HEK293 (cell line): ENCODE measurements at regions not wholly inside any gene's neighbourhood (a gene's known extent, or its start where the extent isn't known, plus 50 kb on each side); places are given as distances from the start of the nearest gene placed in this dataset.

Experiments used
- CTCF ChIA-PET: fragments of 350-600 bp; formaldehyde crosslinking; extraction: SDS; loops from one replicate; lab custom pipeline; 2021; ENCODE audit warnings: antibody characterized with exemption; lab: Yijun Ruan, JAX
- POLR2A ChIA-PET: fragments of 300-600 bp; formaldehyde crosslinking; extraction: SDS; loops from one replicate; lab custom pipeline; 2020; ENCODE audit warnings: antibody characterized with exemption, inconsistent platforms; lab: Yijun Ruan, JAX
- H3K27ac ChIP-seq: fragments of 200-500 bp; sonication (Bioruptor generic); 2 replicates; pipeline ENCODE4 v1.5.1; 2014; ENCODE audit warnings: low read depth, low read length, control low read depth, inconsistent platforms; ENCODE audit errors: extremely low read depth
- H3K36me3 ChIP-seq, 2 experiments: fragments of 200-500 bp in 1 of 2; sonication (Bioruptor generic) in 1 of 2; 1 replicate in 1 of 2; 2 replicates in 1 of 2; pipeline ENCODE4 v1.5.1; 2014 to 2017; ENCODE audit warnings: inconsistent platforms in 2 of 2, low read length in 2 of 2; ENCODE audit not compliant: control insufficient read depth in 2 of 2, insufficient read depth in 1 of 2
- H3K4me1 ChIP-seq: fragments of 200-500 bp; sonication (Bioruptor generic); 2 replicates; pipeline ENCODE4 v1.5.1; 2014; ENCODE audit warnings: mild to moderate bottlenecking, low read length, inconsistent platforms; ENCODE audit not compliant: control insufficient read depth, insufficient read depth
- H3K4me3 ChIP-seq: 2 replicates; pipeline ENCODE4 v1.5.1; 2011; ENCODE audit warnings: low read depth, mild to moderate bottlenecking, control low read depth, low read length, moderate library complexity
- H3K9me3 ChIP-seq: fragments of 200-500 bp; sonication (Bioruptor generic); 2 replicates; pipeline ENCODE4 v1.5.1; 2014; ENCODE audit warnings: low read depth, low read length, inconsistent platforms; ENCODE audit not compliant: control insufficient read depth, insufficient read depth
- GFI1B ChIP-seq: fragments of 450-650 bp; formaldehyde crosslinking; IDR thresholded peaks from 2 replicates; pipeline ENCODE4 v1.5.1; 2016; ENCODE audit warnings: missing biosample characterization, missing genetic modification characterization
- HOXA7 ChIP-seq: sonication (generic); formaldehyde crosslinking; IDR thresholded peaks from 2 replicates; pipeline ENCODE4 v1.8.1; 2022; ENCODE audit warnings: missing genetic modification reagents, borderline replicate concordance
- KLF8 ChIP-seq: fragments of 450-650 bp; formaldehyde crosslinking; IDR thresholded peaks from 2 replicates; pipeline ENCODE4 v1.5.1; 2016; ENCODE audit warnings: missing biosample characterization, missing genetic modification characterization
- OVOL3 ChIP-seq: fragments of 450-650 bp; formaldehyde crosslinking; IDR thresholded peaks from 2 replicates; pipeline ENCODE4 v1.5.1; 2016; ENCODE audit warnings: missing biosample characterization, missing genetic modification characterization
- PRDM1 ChIP-seq: fragments of 450-650 bp; formaldehyde crosslinking; IDR thresholded peaks from 2 replicates; pipeline ENCODE4; 2016; ENCODE audit warnings: missing biosample characterization, missing genetic modification characterization
- PRDM4 ChIP-seq: fragments of 450-650 bp; formaldehyde crosslinking; IDR thresholded peaks from 2 replicates; pipeline ENCODE4 v1.5.1; 2017; ENCODE audit warnings: missing biosample characterization, missing genetic modification characterization
- PRDM6 ChIP-seq: fragments of 450-650 bp; formaldehyde crosslinking; IDR thresholded peaks from 2 replicates; pipeline ENCODE4 v1.5.1; 2017; ENCODE audit warnings: missing biosample characterization, missing genetic modification characterization
- WT1 ChIP-seq: fragments of 450-650 bp; formaldehyde crosslinking; IDR thresholded peaks from 2 replicates; pipeline ENCODE4 v1.5.1; 2016; ENCODE audit warnings: missing biosample characterization, missing genetic modification characterization
- YY1 ChIP-seq: fragments of 450-650 bp; formaldehyde crosslinking; IDR thresholded peaks from 2 replicates; pipeline ENCODE4 v1.5.1; 2018; ENCODE audit warnings: missing biosample characterization, missing genetic modification characterization
- ZFP69B ChIP-seq: fragments of 450-650 bp; formaldehyde crosslinking; IDR thresholded peaks from 2 replicates; pipeline ENCODE4 v1.5.1; 2016; ENCODE audit warnings: missing biosample characterization, missing genetic modification characterization
- ZNF140 ChIP-seq: fragments of 450-650 bp; formaldehyde crosslinking; IDR thresholded peaks from 2 replicates; pipeline ENCODE4 v1.5.1; 2016; ENCODE audit warnings: missing biosample characterization, missing genetic modification characterization
- ZNF174 ChIP-seq: fragments of 450-650 bp; formaldehyde crosslinking; IDR thresholded peaks from 2 replicates; pipeline ENCODE4 v1.5.0; 2017; ENCODE audit warnings: missing biosample characterization, mild to moderate bottlenecking, missing genetic modification characterization
- ZNF26 ChIP-seq: fragments of 450-650 bp; formaldehyde crosslinking; IDR thresholded peaks from 2 replicates; pipeline ENCODE4 v1.5.1; 2016; ENCODE audit warnings: missing biosample characterization, missing genetic modification characterization
- ZNF292 ChIP-seq: fragments of 450-650 bp; formaldehyde crosslinking; IDR thresholded peaks from 2 replicates; pipeline ENCODE4 v1.5.1; 2016; ENCODE audit warnings: low read depth, missing biosample characterization, missing genetic modification characterization, borderline replicate concordance
- ZNF324 ChIP-seq: fragments of 450-650 bp; formaldehyde crosslinking; IDR thresholded peaks from 2 replicates; pipeline ENCODE4 v1.5.1; 2016; ENCODE audit warnings: missing biosample characterization, missing genetic modification characterization
- ZNF341 ChIP-seq: fragments of 450-650 bp; formaldehyde crosslinking; IDR thresholded peaks from 2 replicates; pipeline ENCODE4; 2016; ENCODE audit warnings: low read depth, missing biosample characterization, missing genetic modification characterization
- ZNF366 ChIP-seq: fragments of 450-650 bp; formaldehyde crosslinking; conservative IDR thresholded peaks from 2 replicates; pipeline ENCODE4 v1.5.1; 2016; ENCODE audit warnings: missing biosample characterization, missing genetic modification characterization
- ZNF37A ChIP-seq: fragments of 450-650 bp; IDR thresholded peaks from 2 replicates; pipeline ENCODE4 v1.5.1; 2018; ENCODE audit warnings: missing biosample characterization, missing genetic modification characterization
- ZNF398 ChIP-seq: fragments of 450-650 bp; formaldehyde crosslinking; IDR thresholded peaks from 2 replicates; pipeline ENCODE4 v1.5.1; 2017; ENCODE audit warnings: missing biosample characterization, missing genetic modification characterization
- ZNF544 ChIP-seq: fragments of 450-650 bp; formaldehyde crosslinking; IDR thresholded peaks from 2 replicates; pipeline ENCODE4 v1.5.0; 2017; ENCODE audit warnings: missing biosample characterization, missing genetic modification characterization
- ZNF555 ChIP-seq: fragments of 450-650 bp; formaldehyde crosslinking; conservative IDR thresholded peaks from 2 replicates; pipeline ENCODE4 v1.5.1; 2017; ENCODE audit warnings: missing biosample characterization, mild to moderate bottlenecking, missing genetic modification characterization, inconsistent platforms
- ZNF600 ChIP-seq: fragments of 450-650 bp; formaldehyde crosslinking; IDR thresholded peaks from 2 replicates; pipeline ENCODE4 v1.5.1; 2016; ENCODE audit warnings: missing biosample characterization, missing genetic modification characterization
- ZNF658 ChIP-seq: fragments of 450-650 bp; formaldehyde crosslinking; IDR thresholded peaks from 2 replicates; pipeline ENCODE4; 2016; ENCODE audit warnings: missing biosample characterization, missing genetic modification characterization
- ZNF660 ChIP-seq: fragments of 450-650 bp; IDR thresholded peaks from 2 replicates; pipeline ENCODE4 v1.5.1; 2018; ENCODE audit warnings: missing biosample characterization, mild to moderate bottlenecking, missing genetic modification characterization
- ZNF677 ChIP-seq: fragments of 450-650 bp; IDR thresholded peaks from 2 replicates; pipeline ENCODE4 v1.5.0; 2018; ENCODE audit warnings: missing biosample characterization, mild to moderate bottlenecking, missing genetic modification characterization, moderate library complexity
- ZNF707 ChIP-seq: fragments of 450-650 bp; formaldehyde crosslinking; IDR thresholded peaks from 2 replicates; pipeline ENCODE4 v1.5.1; 2016; ENCODE audit warnings: missing biosample characterization, missing genetic modification characterization
- ZNF768 ChIP-seq: fragments of 450-650 bp; formaldehyde crosslinking; IDR thresholded peaks from 2 replicates; pipeline ENCODE4 v1.5.1; 2018; ENCODE audit warnings: missing biosample characterization, mild to moderate bottlenecking, missing genetic modification characterization
- ZNF837 ChIP-seq: fragments of 450-650 bp; formaldehyde crosslinking; IDR thresholded peaks from 2 replicates; pipeline ENCODE4 v1.5.1; 2016; ENCODE audit warnings: missing biosample characterization, missing genetic modification characterization
- ZSCAN30 ChIP-seq: fragments of 450-650 bp; IDR thresholded peaks from 2 replicates; pipeline ENCODE4 v1.5.1; 2018; ENCODE audit warnings: missing biosample characterization, mild to moderate bottlenecking, missing genetic modification characterization, moderate library complexity

- no peak for TF ChIP-seq ZSCAN30
- no peak for TF ChIP-seq PRDM4 (tag by site-specific recombination)
- no peak for TF ChIP-seq ZNF658 (tag by site-specific recombination)
- TF ChIP-seq PRDM1 (tag by site-specific recombination) = no peak
- TF ChIP-seq ZNF660 (tag by site-specific recombination) = no peak
- no peak for TF ChIP-seq GFI1B
- TF ChIP-seq ZNF707 = no peak
- TF ChIP-seq ZNF837 = no peak
- no peak for TF ChIP-seq ZNF366 (tag by site-specific recombination)
- TF ChIP-seq, all 188 proteins: peak for 0
These were observed 385.6 kb downstream of the PTPRU start (continued) for GRCh38 chr1:29621826-29622435.

GRCh38 chr1:29620631-29621030 lies 384.3 kb downstream of the PTPRU start:
- TF ChIP-seq ZFP69B (tag by site-specific recombination) (no peak), ZNF292 (tag by site-specific recombination) (no peak), ZNF37A (tag by site-specific recombination) (no peak), ZNF26 (tag by site-specific recombination) (no peak), HOXA7 (CRISPR knock-in tag) (no peak), ZNF768 (tag by site-specific recombination) (no peak), ZNF398 (no peak), ZNF324 (tag by site-specific recombination) (no peak), KLF8 (tag by site-specific recombination) (no peak), OVOL3 (tag by site-specific recombination) (no peak), ZNF174 (tag by site-specific recombination) (no peak), ZNF677 (tag by site-specific recombination) (no peak), ZNF600 (no peak), PRDM6 (tag by site-specific recombination) (no peak), YY1 (no peak), ZNF555 (tag by site-specific recombination) (no peak), ZNF544 (tag by site-specific recombination) (no peak), ZNF140 (tag by site-specific recombination) (no peak), ZNF341 (tag by site-specific recombination) (no peak), WT1 (tag by site-specific recombination) (no peak)
- H3K4me3 ChIP-seq = no peak overlapping the region
- CTCF ChIA-PET = no interaction called here
- H3K4me1 ChIP-seq = no peaks in the 10 kb centered on the region
- H3K9me3 ChIP-seq = no peaks in the 10 kb centered on the region
- no peak overlapping the region for H3K27ac ChIP-seq
- POLR2A ChIA-PET = no interaction called here
- H3K36me3 ChIP-seq = no peaks in the 10 kb centered on the region
